Natural killer cell (primary cell): ENCODE measurements at regions not wholly inside any gene's neighbourhood (a gene's known extent, or its start where the extent isn't known, plus 50 kb on each side); places are given as distances from the start of the nearest gene placed in this dataset.
A peak's percentile ranks its signal among the peaks of the same experiment; 100 is the strongest.

Experiments used
- ATAC-seq, 3 donors: fragments of 150-1000 bp in 2 of 3; fragments of 200-7000 bp in 1 of 3; cut with Tn5 transposase; 1 replicate in 1 of 3; 2 replicates in 2 of 3; pipeline ENCODE4 v1.10.0; 2021; ENCODE audit warnings: mild to moderate bottlenecking in 2 of 3, moderate library complexity in 2 of 3
- DNase-seq, 2 donors: peaks; one replicate each; pipeline versions ENCODE4 v3.0.0 to v3.0.0-alpha.2; 2013 to 2021; ENCODE audit warnings: mixed read lengths in 1 of 2
- H3K27ac ChIP-seq: one replicate; pipeline ENCODE4 v1.5.1; 2013; ENCODE audit warnings: mild to moderate bottlenecking, low read length
- H3K27me3 ChIP-seq: one replicate; pipeline ENCODE4 v1.6.1; 2013; ENCODE audit warnings: low read length; ENCODE audit not compliant: control insufficient read depth, insufficient read depth
- H3K36me3 ChIP-seq: one replicate; pipeline ENCODE4 v1.6.1; 2013; ENCODE audit warnings: low read length; ENCODE audit not compliant: control insufficient read depth, insufficient read depth
- H3K4me1 ChIP-seq: one replicate; pipeline ENCODE4 v1.6.1; 2013; ENCODE audit warnings: low read length; ENCODE audit not compliant: control insufficient read depth, insufficient read depth
- H3K4me3 ChIP-seq: one replicate; pipeline ENCODE4 v1.5.1; 2013; ENCODE audit warnings: low read length
- H3K9me3 ChIP-seq: one replicate; pipeline ENCODE4 v1.6.1; 2013; ENCODE audit warnings: low read length; ENCODE audit not compliant: control insufficient read depth, insufficient read depth
- H3K27ac Mint-ChIP-seq, 2 donors: one replicate each; pipeline ENCODE4 v1.8.0; 2022; ENCODE audit warnings: mild to moderate bottlenecking in 2 of 2, mixed read lengths in 2 of 2, moderate library complexity in 1 of 2
- H3K27me3 Mint-ChIP-seq, 2 donors: one replicate each; pipeline ENCODE4 v1.8.0; 2022; ENCODE audit warnings: low read depth in 2 of 2, mixed read lengths in 2 of 2
- H3K36me3 Mint-ChIP-seq: one replicate; pipeline ENCODE4 v1.8.0; 2022; ENCODE audit warnings: mixed read lengths
- H3K4me1 Mint-ChIP-seq, 2 donors: one replicate each; pipeline ENCODE4 v1.8.0; 2022; ENCODE audit warnings: mixed read lengths in 2 of 2
- H3K4me3 Mint-ChIP-seq: one replicate; pipeline ENCODE4 v1.8.0; 2022; ENCODE audit warnings: mild to moderate bottlenecking, moderate library complexity, mixed read lengths
- H3K9me3 Mint-ChIP-seq, 2 donors: one replicate each; pipeline ENCODE4 v1.8.0; 2022; ENCODE audit warnings: mixed read lengths in 2 of 2
- CTCF ChIP-seq: fragments of 200-600 bp; IDR thresholded peaks from one replicate; pipeline ENCODE4 v1.8.0; 2022; ENCODE audit warnings: antibody characterized with exemption
- WGBS: methylation state at CpG from one replicate; pipeline ENCODE4 v1.1.7; 2013; ENCODE audit warnings: missing lambda C conversion rate; ENCODE audit not compliant: insufficient coverage; 5-methylcytosine and 5-hydroxymethylcytosine counted together
- intact Hi-C: fragments of 100-400 bp; cut with micrococcal nuclease; formaldehyde crosslinking; loops from one replicate; pipeline ENCODE4 v1.14.2; 2022

- peak overlapping the region; percentile 38 for H3K4me3 Mint-ChIP-seq
These were observed 125.6 kb upstream of the LMO4 start for GRCh38 chr1:87202922-87203655.

GRCh38 chr1:87203904-87204303, 124.8 kb upstream of the LMO4 start:
- no peaks in the 10 kb centered on the region for H3K27me3 ChIP-seq
- no peak overlapping the region for H3K27ac ChIP-seq
- DNase-seq (no peak), ATAC-seq (no peak)
- H3K36me3 ChIP-seq: no peaks in the 10 kb centered on the region
- H3K4me1 Mint-ChIP-seq: peaks cover 27 to 28% of the 10 kb centered on the region in 2 donors
- no peak for TF ChIP-seq CTCF
- intact Hi-C loops: no loop called here
- H3K27me3 Mint-ChIP-seq: peaks cover 19 to 31% of the 10 kb centered on the region in 2 donors
- H3K36me3 Mint-ChIP-seq: no peaks in the 10 kb centered on the region
- no peaks in the 10 kb centered on the region for H3K9me3 ChIP-seq
- 66% methylated on average over 5 of the region's 5 CpGs for WGBS
- peaks cover 0 to 3% of the 10 kb centered on the region in 2 donors for H3K9me3 Mint-ChIP-seq
- peaks cover 3% of the 10 kb centered on the region for H3K4me1 ChIP-seq
- no peak overlapping the region for H3K4me3 Mint-ChIP-seq
- H3K4me3 ChIP-seq: no peak overlapping the region
- H3K27ac Mint-ChIP-seq: no peak overlapping the region

More at GRCh38 chr1:87202922-87203655, 125.6 kb upstream of the LMO4 start:
- peaks cover 16 to 31% of the 10 kb centered on the region in 2 donors for H3K27me3 Mint-ChIP-seq
- H3K9me3 Mint-ChIP-seq: no peaks in the 10 kb centered on the region
- Histone ChIP-seq H3K36me3 (no peaks in the 10 kb centered on the region), H3K27me3 (no peaks in the 10 kb centered on the region), H3K9me3 (no peaks in the 10 kb centered on the region), H3K27ac (no peak overlapping the region), H3K4me3 (no peak overlapping the region), H3K4me1 (peaks cover 2% of the 10 kb centered on the region)
- peaks cover 19 to 20% of the 10 kb centered on the region in 2 donors for H3K4me1 Mint-ChIP-seq
- peak overlapping the region; percentile 2 to 4 for H3K27ac Mint-ChIP-seq
- no peaks in the 10 kb centered on the region for H3K36me3 Mint-ChIP-seq
- intact Hi-C loops: no loop called here
- ATAC-seq (peak; percentile 42 to 82 (median 60)), DNase-seq (no peak)
- TF ChIP-seq CTCF: no peak
- WGBS: 29% methylated on average over 16 of the region's 16 CpGs

GRCh38 chr1:87204441-87204840, 124.2 kb upstream of the LMO4 start:
- H3K9me3 ChIP-seq: no peaks in the 10 kb centered on the region
- intact Hi-C loops: no loop called here

More at GRCh38 chr1:87204441-87204840, 124.2 kb upstream of the LMO4 start:
- Histone ChIP-seq H3K36me3 (no peaks in the 10 kb centered on the region), H3K4me1 (peaks cover 8% of the 10 kb centered on the region), H3K27ac (no peak overlapping the region), H3K4me3 (no peak overlapping the region), H3K27me3 (no peaks in the 10 kb centered on the region)
- 78% methylated on average over 3 of the region's 3 CpGs for WGBS
- H3K4me1 Mint-ChIP-seq: peaks cover 33% of the 10 kb centered on the region in 2 donors
- H3K27me3 Mint-ChIP-seq: peaks cover 19 to 31% of the 10 kb centered on the region in 2 donors
- ATAC-seq (no peak), DNase-seq (no peak)
- no peak overlapping the region for H3K4me3 Mint-ChIP-seq
- peaks cover 0 to 3% of the 10 kb centered on the region in 2 donors for H3K9me3 Mint-ChIP-seq
- no peaks in the 10 kb centered on the region for H3K36me3 Mint-ChIP-seq
- H3K27ac Mint-ChIP-seq: no peak overlapping the region
- no peak for TF ChIP-seq CTCF
